HepG2 (cell line): ENCODE measurements at regions not wholly inside any gene's neighbourhood (a gene's known extent, or its start where the extent isn't known, plus 50 kb on each side); places are given as distances from the start of the nearest gene placed in this dataset.

Experiments used
- ATAC-seq: fragments of 200-7000 bp; cut with Tn5 transposase; 3 replicates; pipeline ENCODE4 v1.9.1; 2020; ENCODE audit warnings: mild to moderate bottlenecking, moderate library complexity
- BruUV-seq: library from RNA; stranded (reverse); fragments of 400-500 nt; replicated peaks from 2 replicates; lab custom pipeline; 2021; lab: Mats Ljungman, UMichigan
- CTCF ChIA-PET: fragments of 300-600 bp; formaldehyde crosslinking; extraction: SDS; loops from one replicate; lab custom pipeline; 2021; ENCODE audit warnings: low total read pairs, inconsistent platforms, low intra/inter-chr PET ratio; lab: Yijun Ruan, JAX
- POLR2A ChIA-PET: fragments of 350-600 bp; sonication (Branson Sonifier 250); formaldehyde crosslinking; loops from one replicate; lab custom pipeline; 2020; ENCODE audit warnings: antibody characterized with exemption, inconsistent platforms; lab: Yijun Ruan, JAX
- DNase-seq: peaks from one replicate; pipeline ENCODE4 v3.0.0-alpha.2; 2015; ENCODE audit warnings: low spot score
- FAIRE-seq: peaks from 3 replicates; lab custom pipeline; 2011; peaks lifted over from hg19 to GRCh38; lab: Jason Lieb, UNC
- H2AFZ ChIP-seq: one replicate; pipeline ENCODE4 v1.6.1; 2011; ENCODE audit warnings: low read length, inconsistent platforms
- H3K27ac ChIP-seq: fragments of 300-600 bp; 3 replicates; pipeline ENCODE4 v1.8.0; 2011; ENCODE audit warnings: mixed run types, mild to moderate bottlenecking, mixed read lengths, low read length, inconsistent platforms; ENCODE audit not compliant: insufficient read depth; ENCODE audit errors: extremely low read length
- H3K27me3 ChIP-seq, 2 experiments: fragments of 200-600 bp in 1 of 2; 2 replicates in 1 of 2; 3 replicates in 1 of 2; pipeline versions ENCODE4 v1.6.0 to v1.8.0; 2011; ENCODE audit warnings: low read length in 2 of 2, mild to moderate bottlenecking in 2 of 2, moderate library complexity in 2 of 2, inconsistent platforms in 1 of 2; ENCODE audit not compliant: insufficient read depth in 2 of 2, control insufficient read depth in 1 of 2
- H3K36me3 ChIP-seq, 2 experiments: fragments of 200-600 bp in 1 of 2; replicated peaks in 1 of 2; 2 replicates in 1 of 2; 3 replicates in 1 of 2; pipeline versions ENCODE4 v1.5.1 to v1.8.0; 2011; ENCODE audit warnings: low read length in 2 of 2, inconsistent platforms in 1 of 2; ENCODE audit not compliant: insufficient read depth in 2 of 2, control insufficient read depth in 1 of 2
- H3K4me1 ChIP-seq: 2 replicates; pipeline ENCODE4 v1.5.1; 2012; ENCODE audit warnings: low read length, inconsistent platforms; ENCODE audit not compliant: insufficient read depth
- H3K4me2 ChIP-seq: 2 replicates; pipeline ENCODE4 v1.6.0; 2011; ENCODE audit warnings: low read depth, low read length, inconsistent platforms
- H3K4me3 ChIP-seq, 3 experiments: fragments of 200-600 bp in 1 of 3; sonication (generic), shearing (Covaris generic) in 1 of 3; replicated peaks in 1 of 3; 2 replicates each; pipeline ENCODE4 v1.5.1; 2011 to 2016; ENCODE audit warnings: low read length in 3 of 3, inconsistent platforms in 2 of 3, low read depth in 2 of 3, mild to moderate bottlenecking in 2 of 3, control low read depth in 1 of 3, mixed read lengths in 1 of 3; ENCODE audit not compliant: insufficient read depth in 1 of 3
- H3K79me2 ChIP-seq: one replicate; pipeline ENCODE4 v1.6.1; 2011; ENCODE audit warnings: low read length, inconsistent platforms; ENCODE audit not compliant: insufficient read depth
- H3K9ac ChIP-seq: 2 replicates; pipeline ENCODE4 v1.6.0; 2011; ENCODE audit warnings: mild to moderate bottlenecking, low read depth, low read length, inconsistent platforms; ENCODE audit not compliant: insufficient read depth
- H3K9me3 ChIP-seq: 2 replicates; pipeline ENCODE4 v1.5.1; 2012; ENCODE audit warnings: mild to moderate bottlenecking, low read length
- H4K20me1 ChIP-seq: 2 replicates; pipeline ENCODE4 v1.6.0; 2011; ENCODE audit warnings: inconsistent platforms, mild to moderate bottlenecking, low read length, moderate library complexity; ENCODE audit not compliant: insufficient read depth
- CEBPB ChIP-seq: IDR thresholded peaks from 2 replicates; pipeline ENCODE4 v1.6.1; 2011; ENCODE audit warnings: low read depth, low read length, improper control_type of control experiment, borderline replicate concordance
- MIER2 ChIP-seq: IDR thresholded peaks from 2 replicates; pipeline ENCODE4 v1.6.1; 2016; ENCODE audit warnings: missing biosample characterization, missing genetic modification reagents
- MYNN ChIP-seq: sonication (generic); formaldehyde crosslinking; IDR thresholded peaks from 2 replicates; pipeline ENCODE4 v1.4.0; 2020; ENCODE audit warnings: mild to moderate bottlenecking, low read depth, missing genetic modification reagents
- NCOA2 ChIP-seq: sonication (generic); formaldehyde crosslinking; IDR thresholded peaks from 2 replicates; pipeline ENCODE4 v1.8.0; 2022; ENCODE audit warnings: inconsistent platforms
- PITX1 ChIP-seq: sonication (generic); formaldehyde crosslinking; IDR thresholded peaks from 2 replicates; pipeline ENCODE4 v1.5.1; 2020; ENCODE audit warnings: mild to moderate bottlenecking, missing genetic modification reagents
- RBM22 ChIP-seq: fragments of 200-400 bp; formaldehyde crosslinking; optimal IDR thresholded peaks from 2 replicates; pipeline ENCODE3; 2017; ENCODE audit warnings: mild to moderate bottlenecking, low read length, moderate library complexity
- SCMH1 ChIP-seq: sonication (generic); formaldehyde crosslinking; IDR thresholded peaks from 2 replicates; pipeline ENCODE4 v1.9.0; 2021; ENCODE audit warnings: missing genetic modification reagents, mild to moderate bottlenecking, borderline replicate concordance
- SMAD1 ChIP-seq: sonication (generic); formaldehyde crosslinking; IDR thresholded peaks from 2 replicates; pipeline ENCODE4 v1.4.0; 2020; ENCODE audit warnings: missing genetic modification reagents, low read depth, mild to moderate bottlenecking, borderline replicate concordance
- THYN1 ChIP-seq: sonication (generic); formaldehyde crosslinking; IDR thresholded peaks from 2 replicates; pipeline ENCODE4 v1.8.1; 2023; ENCODE audit warnings: low read depth, mild to moderate bottlenecking, moderate library complexity, missing genetic modification reagents, borderline replicate concordance
- ZNF232 ChIP-seq: sonication (generic); formaldehyde crosslinking; IDR thresholded peaks from 2 replicates; pipeline ENCODE4 v1.4.0; 2020; ENCODE audit warnings: missing genetic modification reagents, borderline replicate concordance
- ZNF24 ChIP-seq: fragments of 450-650 bp; IDR thresholded peaks from 2 replicates; pipeline ENCODE4 v1.6.1; 2017; ENCODE audit warnings: antibody characterized with exemption, mild to moderate bottlenecking
- ZNF709 ChIP-seq: sonication (generic); formaldehyde crosslinking; IDR thresholded peaks from 2 replicates; pipeline ENCODE4 v1.5.0; 2020; ENCODE audit warnings: mild to moderate bottlenecking, missing genetic modification reagents
- WGBS: methylation state at CpG from one replicate; pipeline ENCODE4 v1.1.6; 2017; ENCODE audit warnings: low lambda C conversion rate; 5-methylcytosine and 5-hydroxymethylcytosine counted together
- in situ Hi-C: cut with HindIII; loops from 2 replicates; pipeline ENCODE4 v1.10.0; 2017; ENCODE audit warnings: low pct_unique_long_range_greater_than_20kb; ENCODE audit not compliant: extremely low pct_ligation_motif_present
- intact Hi-C: fragments of 100-400 bp; cut with micrococcal nuclease; formaldehyde crosslinking; loops from one replicate; pipeline ENCODE4 v1.10.0; 2022; ENCODE audit not compliant: unreplicated experiment
- TF ChIP-seq, protein P1 (sequence below): sonication (generic); formaldehyde crosslinking; IDR thresholded peaks from 2 replicates; pipeline ENCODE4 v1.4.0; 2020; ENCODE audit warnings: missing genetic modification reagents
- TF ChIP-seq, protein P2 (sequence below): sonication (generic); formaldehyde crosslinking; IDR thresholded peaks from 2 replicates; pipeline ENCODE4 v1.4.0; 2020; ENCODE audit warnings: mild to moderate bottlenecking, missing genetic modification reagents, borderline replicate concordance

DNA sequence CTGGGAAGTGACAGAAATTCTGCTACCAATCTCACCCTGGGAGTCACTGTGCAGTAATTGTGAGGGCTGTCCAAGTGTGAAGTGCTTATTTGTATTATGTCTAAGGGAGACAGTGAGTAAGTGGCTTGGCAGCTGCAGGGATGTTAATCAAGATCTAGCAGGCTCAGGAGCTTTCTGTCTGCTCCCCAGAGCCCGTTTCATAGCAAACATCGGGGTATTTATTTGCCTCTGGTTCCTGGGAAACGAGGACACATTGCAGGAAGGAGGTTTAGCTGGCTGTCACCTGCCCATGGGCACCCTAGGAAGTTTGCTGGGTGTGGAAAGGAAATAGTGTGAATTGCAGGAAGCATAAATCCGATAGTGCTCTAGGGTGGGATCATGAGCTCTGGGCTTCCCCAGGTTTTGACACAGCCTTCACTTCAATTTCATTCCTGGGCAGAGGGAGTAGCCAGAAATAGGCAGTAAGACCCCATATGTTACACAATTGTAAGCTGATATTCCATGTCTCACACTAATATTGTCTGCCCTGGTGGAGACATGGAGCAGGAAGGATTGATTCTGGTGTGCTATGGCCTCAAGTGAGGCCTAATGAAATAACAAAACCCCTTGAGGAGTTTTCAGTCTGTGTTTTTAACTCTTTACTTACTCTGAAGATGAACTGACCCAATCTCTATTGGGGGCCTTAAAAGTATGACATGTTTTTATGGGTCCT is 74.1 kb upstream of the MITF start:
- no peak for DNase-seq
- H4K20me1 ChIP-seq: no peaks in the 10 kb centered on the region
- no peak overlapping the region for H3K27ac ChIP-seq
- 0% methylated on average over 4 of the region's 4 CpGs for WGBS
- H3K27me3 ChIP-seq: no peaks in the 10 kb centered on the region
- no peaks in the 10 kb centered on the region for H3K4me1 ChIP-seq
- BruUV-seq: no TSS peak
- no peak overlapping the region for H3K4me3 ChIP-seq
- ATAC-seq: no peak
- ChIA-PET CTCF (no interaction called here), POLR2A (no interaction called here)
- no peaks in the 10 kb centered on the region for H3K9me3 ChIP-seq
- in situ Hi-C loops: loop anchor here (25.0 kb wide), 1 partner anchor 553 kb away; the partner anchor contains the start of gene LMOD3
- no peaks in the 10 kb centered on the region for H3K36me3 ChIP-seq
- H3K9ac ChIP-seq: no peak overlapping the region
- H3K4me2 ChIP-seq: no peak overlapping the region
- H2AFZ ChIP-seq: no peak overlapping the region
- FAIRE-seq: no peak
- intact Hi-C loops: no loop called here
- no peaks in the 10 kb centered on the region for H3K79me2 ChIP-seq
- no peak for TF ChIP-seq ZNF232 (CRISPR knock-in tag)
- no peak for TF ChIP-seq NCOA2 (CRISPR knock-in tag)
- TF ChIP-seq MYNN (CRISPR knock-in tag): no peak
- TF ChIP-seq PITX1: no peak
- no peak for TF ChIP-seq RBM22
- no peak for TF ChIP-seq THYN1 (CRISPR knock-in tag)
- no peak for TF ChIP-seq MIER2
- no peak for TF ChIP-seq SMAD1
- TF ChIP-seq SCMH1 (CRISPR knock-in tag): no peak
- no peak for TF ChIP-seq CEBPB
- no peak for TF ChIP-seq ZNF24
- TF ChIP-seq, protein P1, sequence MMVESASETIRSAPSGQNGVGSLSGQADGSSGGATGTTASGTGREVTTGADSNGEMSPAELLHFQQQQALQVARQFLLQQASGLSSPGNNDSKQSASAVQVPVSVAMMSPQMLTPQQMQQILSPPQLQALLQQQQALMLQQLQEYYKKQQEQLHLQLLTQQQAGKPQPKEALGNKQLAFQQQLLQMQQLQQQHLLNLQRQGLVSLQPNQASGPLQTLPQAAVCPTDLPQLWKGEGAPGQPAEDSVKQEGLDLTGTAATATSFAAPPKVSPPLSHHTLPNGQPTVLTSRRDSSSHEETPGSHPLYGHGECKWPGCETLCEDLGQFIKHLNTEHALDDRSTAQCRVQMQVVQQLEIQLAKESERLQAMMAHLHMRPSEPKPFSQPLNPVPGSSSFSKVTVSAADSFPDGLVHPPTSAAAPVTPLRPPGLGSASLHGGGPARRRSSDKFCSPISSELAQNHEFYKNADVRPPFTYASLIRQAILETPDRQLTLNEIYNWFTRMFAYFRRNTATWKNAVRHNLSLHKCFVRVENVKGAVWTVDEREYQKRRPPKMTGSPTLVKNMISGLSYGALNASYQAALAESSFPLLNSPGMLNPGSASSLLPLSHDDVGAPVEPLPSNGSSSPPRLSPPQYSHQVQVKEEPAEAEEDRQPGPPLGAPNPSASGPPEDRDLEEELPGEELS (CRISPR knock-in tag): no peak
- TF ChIP-seq ZNF709 (CRISPR knock-in tag): no peak
- TF ChIP-seq, protein P2, sequence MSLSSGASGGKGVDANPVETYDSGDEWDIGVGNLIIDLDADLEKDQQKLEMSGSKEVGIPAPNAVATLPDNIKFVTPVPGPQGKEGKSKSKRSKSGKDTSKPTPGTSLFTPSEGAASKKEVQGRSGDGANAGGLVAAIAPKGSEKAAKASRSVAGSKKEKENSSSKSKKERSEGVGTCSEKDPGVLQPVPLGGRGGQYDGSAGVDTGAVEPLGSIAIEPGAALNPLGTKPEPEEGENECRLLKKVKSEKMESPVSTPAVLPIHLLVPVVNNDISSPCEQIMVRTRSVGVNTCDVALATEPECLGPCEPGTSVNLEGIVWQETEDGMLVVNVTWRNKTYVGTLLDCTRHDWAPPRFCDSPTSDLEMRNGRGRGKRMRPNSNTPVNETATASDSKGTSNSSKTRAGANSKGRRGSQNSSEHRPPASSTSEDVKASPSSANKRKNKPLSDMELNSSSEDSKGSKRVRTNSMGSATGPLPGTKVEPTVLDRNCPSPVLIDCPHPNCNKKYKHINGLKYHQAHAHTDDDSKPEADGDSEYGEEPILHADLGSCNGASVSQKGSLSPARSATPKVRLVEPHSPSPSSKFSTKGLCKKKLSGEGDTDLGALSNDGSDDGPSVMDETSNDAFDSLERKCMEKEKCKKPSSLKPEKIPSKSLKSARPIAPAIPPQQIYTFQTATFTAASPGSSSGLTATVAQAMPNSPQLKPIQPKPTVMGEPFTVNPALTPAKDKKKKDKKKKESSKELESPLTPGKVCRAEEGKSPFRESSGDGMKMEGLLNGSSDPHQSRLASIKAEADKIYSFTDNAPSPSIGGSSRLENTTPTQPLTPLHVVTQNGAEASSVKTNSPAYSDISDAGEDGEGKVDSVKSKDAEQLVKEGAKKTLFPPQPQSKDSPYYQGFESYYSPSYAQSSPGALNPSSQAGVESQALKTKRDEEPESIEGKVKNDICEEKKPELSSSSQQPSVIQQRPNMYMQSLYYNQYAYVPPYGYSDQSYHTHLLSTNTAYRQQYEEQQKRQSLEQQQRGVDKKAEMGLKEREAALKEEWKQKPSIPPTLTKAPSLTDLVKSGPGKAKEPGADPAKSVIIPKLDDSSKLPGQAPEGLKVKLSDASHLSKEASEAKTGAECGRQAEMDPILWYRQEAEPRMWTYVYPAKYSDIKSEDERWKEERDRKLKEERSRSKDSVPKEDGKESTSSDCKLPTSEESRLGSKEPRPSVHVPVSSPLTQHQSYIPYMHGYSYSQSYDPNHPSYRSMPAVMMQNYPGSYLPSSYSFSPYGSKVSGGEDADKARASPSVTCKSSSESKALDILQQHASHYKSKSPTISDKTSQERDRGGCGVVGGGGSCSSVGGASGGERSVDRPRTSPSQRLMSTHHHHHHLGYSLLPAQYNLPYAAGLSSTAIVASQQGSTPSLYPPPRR: no peak
